Peyer's patch (tissue), 4 donors: ENCODE measurements at regions not wholly inside any gene's neighbourhood (a gene's known extent, or its start where the extent isn't known, plus 50 kb on each side); places are given as distances from the start of the nearest gene placed in this dataset.

Experiments
- POLR2A ChIP-seq, 2 donors: fragments of 450-650 bp; IDR thresholded peaks; one replicate each; pipeline ENCODE4 v1.5.1; 2017; ENCODE audit warnings: antibody characterized with exemption in 2 of 2, mild to moderate bottlenecking in 2 of 2, moderate library complexity in 2 of 2
- TF ChIP-seq, protein P1 (sequence below), 6 experiments: fragments of 450-650 bp in 4 of 6; fragments of 200-600 bp in 2 of 6; sonication (generic) in 1 of 6; IDR thresholded peaks; one replicate each; pipeline ENCODE4 v1.5.1; 2017 to 2019; ENCODE audit warnings: antibody characterized with exemption in 6 of 6, mild to moderate bottlenecking in 3 of 6, moderate library complexity in 1 of 6

DNA sequence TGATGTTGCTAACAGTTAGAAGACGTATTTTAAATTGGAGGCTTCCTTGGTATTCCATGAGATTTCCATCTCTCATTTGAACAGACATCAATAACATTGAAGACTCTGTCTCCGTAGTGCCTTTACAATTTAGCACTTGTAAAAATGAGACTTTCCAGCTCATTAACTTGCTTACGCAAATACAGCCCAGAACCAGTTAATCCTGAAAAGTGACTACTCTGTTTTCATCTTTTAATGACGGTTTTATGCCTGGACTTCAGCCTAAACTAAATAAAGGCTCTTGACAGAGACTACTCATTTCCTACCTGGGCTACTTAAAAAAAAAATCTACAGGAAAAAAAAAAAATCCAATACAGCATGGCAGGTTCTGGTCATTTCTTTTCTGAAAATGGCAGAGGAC lies 148.6 kb downstream of the LRATD1 start:
- TF ChIP-seq, protein P1, sequence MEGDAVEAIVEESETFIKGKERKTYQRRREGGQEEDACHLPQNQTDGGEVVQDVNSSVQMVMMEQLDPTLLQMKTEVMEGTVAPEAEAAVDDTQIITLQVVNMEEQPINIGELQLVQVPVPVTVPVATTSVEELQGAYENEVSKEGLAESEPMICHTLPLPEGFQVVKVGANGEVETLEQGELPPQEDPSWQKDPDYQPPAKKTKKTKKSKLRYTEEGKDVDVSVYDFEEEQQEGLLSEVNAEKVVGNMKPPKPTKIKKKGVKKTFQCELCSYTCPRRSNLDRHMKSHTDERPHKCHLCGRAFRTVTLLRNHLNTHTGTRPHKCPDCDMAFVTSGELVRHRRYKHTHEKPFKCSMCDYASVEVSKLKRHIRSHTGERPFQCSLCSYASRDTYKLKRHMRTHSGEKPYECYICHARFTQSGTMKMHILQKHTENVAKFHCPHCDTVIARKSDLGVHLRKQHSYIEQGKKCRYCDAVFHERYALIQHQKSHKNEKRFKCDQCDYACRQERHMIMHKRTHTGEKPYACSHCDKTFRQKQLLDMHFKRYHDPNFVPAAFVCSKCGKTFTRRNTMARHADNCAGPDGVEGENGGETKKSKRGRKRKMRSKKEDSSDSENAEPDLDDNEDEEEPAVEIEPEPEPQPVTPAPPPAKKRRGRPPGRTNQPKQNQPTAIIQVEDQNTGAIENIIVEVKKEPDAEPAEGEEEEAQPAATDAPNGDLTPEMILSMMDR (IDR thresholded peaks at IDR 0.05): no peak
- no peak for TF ChIP-seq POLR2A (IDR thresholded peaks at IDR 0.05)
